GM19238 (cell line): ENCODE measurements at regions not wholly inside any gene's neighbourhood (a gene's known extent, or its start where the extent isn't known, plus 50 kb on each side); places are given as distances from the start of the nearest gene placed in this dataset.
A peak's percentile ranks its signal among the peaks of the same experiment; 100 is the strongest.
"Not testable (repeated sequence)": the region's sequence is repeated elsewhere in the genome, so short reads cannot be mapped to it uniquely, and the experiment has no call there.

Experiments used
- DNase-seq: peaks from one replicate; pipeline ENCODE4 v3.0.0; 2011; ENCODE audit warnings: low spot score; ENCODE audit not compliant: insufficient read length

DNA sequence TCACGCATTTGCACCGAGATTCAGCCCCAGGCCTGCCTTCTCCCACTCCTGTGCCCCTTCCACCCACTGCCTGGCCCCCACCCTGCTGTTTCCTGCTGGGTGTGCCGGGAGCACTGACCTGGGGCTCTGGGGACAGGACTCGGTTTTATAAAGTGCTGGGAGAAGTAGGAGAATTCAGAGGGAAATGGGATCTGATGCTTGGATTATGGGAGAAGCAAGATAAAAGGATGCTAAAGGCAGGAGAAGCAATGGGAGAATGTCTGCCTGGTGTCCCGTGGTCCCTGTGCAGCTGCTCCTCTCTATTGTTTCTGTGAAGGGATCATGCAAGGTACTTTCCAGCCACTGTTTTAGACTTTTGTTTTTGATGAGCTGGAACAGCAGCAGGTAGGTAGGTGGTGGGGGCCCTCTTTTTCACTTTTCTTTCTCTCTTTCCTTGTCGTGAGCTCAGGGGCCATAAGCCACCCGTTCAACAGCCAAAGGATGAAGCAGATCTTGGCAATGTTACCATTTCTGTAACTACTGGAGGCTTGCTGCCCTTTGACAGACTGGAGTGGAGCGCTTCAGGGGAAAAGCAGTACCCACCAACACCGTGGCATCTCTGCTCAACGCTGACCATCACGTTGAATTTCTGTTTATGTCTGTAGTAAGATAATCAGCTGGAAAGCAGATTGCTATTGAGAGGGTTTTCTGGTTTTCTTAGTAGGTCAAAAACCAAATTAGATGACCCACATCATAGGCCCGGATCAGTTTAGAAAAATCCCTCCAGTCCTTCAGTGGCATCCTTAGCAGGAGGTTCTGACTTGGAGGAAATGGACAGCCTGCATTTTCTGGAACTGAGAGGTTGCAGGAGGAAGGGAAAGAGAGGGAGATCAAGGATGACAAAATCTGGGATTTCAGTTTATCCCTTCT, 63.8 kb upstream of the ENPP6 start:
- no peak for DNase-seq

DNA sequence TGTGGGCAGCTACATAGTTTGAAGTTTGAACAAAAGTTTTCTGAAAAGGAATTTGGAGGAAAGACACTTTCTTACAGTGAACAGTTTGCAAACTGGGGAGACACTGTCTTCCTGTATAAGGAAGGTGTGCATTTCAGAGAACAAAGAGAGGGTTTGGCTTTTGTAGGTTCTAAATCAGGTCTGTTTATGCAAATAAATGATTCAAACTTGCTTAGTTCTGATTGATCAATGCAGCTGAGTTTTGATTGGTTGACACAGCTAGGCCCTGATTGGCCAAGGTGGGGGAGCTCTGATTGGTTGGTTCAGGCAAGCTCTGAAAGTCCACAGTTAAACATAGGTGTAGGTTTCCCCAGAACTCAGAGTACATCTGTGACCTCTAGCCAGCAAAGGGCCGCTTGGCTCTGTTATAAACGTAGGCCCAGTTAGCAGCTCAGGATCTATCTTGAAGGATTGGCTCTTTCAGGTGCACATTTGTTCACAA, 63.0 kb upstream of the ENPP6 start:
- peak; percentile 61 for DNase-seq

DNA sequence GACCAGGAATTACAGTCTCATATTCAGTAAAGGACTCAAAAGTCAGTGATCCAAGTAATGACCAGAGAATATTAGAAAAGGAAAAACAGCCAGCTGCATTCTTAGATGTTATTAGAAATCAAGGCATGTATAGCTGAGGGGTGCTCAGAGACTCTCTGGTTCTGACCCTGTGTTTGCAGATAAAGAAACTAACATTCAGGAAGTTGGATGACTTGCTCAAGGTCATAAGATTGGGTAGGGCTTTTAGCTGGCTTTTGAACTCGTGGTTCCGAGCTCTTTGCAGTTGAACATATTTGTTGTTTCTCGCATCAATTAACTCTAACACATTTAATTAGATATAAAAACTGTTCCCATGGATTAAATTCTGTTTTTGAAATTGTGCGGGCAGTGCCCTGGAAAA, 62.5 kb upstream of the ENPP6 start:
- no peak for DNase-seq

DNA sequence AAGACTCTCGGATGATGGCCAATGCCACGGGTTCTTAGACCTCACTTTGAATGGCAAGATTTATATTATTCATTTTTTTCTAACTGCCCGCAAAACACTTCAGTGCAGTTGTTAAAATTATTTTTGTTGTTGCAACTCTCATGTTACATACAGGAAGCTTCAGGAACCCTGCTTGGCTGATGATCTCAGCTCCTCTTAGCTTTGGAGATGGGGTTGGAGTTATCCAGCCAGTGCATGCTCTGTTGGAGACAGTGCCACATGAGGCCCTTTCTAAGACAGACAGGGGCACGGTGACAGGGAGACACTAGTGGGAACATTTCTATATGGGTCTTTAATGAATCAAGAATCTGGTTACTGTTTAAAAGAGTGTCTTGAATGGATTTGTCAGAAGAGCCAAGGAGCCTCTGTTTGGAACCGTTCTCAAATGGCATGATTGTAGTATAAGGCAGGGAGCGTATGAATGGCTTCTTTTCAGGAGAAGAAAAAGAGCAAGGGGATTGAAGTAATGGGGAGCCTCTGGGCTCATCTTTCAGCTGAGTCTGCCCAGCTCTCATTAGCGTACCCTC, 61.9 kb upstream of the ENPP6 start:
- no peak for DNase-seq

DNA sequence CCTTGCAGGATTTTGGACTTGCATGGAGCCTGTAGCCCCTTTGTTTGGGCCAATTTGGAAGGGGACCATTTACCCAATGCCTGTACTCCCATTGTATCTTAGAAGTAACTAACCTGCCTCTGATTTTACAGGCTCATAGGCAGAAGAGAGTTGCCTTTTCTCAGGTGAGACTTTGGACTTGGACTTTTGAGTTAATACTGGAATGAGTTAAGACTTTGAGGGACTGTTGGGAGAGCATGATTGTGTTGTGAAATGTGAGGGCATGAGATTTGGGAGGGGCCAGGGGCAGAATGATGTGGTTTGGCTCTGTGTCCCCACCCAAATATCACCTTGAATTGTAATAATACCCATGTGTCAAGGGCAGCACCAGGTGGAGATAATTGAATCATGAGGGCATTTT, 60.1 kb upstream of the ENPP6 start:
- not testable (repeated sequence) for DNase-seq

DNA sequence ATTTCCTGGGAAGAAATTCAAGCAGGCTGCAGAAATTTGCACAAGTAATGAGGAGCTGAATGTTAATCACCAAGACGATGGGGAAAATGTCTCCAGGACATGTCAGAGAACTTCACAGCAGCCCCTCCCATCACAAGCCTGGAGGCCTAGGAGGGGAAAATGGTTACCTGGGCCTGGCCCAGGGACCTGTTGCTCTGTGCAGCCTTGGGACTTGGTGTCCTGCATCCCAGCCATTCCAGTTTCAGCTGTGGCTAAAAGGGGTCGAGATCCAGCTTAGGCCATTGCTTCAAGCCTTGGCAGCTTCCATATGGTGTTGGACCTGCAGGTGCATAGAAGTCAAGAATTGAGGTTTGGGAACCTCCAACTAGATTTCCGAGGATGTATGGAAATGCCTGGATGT, 59.3 kb upstream of the ENPP6 start:
- not testable (repeated sequence) for DNase-seq

DNA sequence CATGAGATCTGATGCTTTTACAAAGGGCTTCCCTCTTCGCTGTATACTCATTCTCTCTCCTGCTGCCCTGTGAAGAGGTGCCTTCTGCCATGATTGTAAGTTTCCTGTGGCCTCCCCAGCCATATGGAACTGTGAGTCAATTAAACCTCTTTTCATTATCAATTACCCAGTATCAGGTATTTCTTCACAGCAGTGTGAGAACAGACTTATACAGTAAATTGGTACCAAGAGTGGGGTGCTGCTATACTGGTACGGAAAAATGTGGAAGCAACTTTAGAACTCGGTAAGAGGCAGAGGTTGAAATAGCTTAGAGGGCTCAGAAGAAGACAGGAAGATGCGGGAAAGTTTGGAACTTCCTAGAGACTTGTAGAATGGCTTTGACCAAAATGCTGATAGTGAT, 58.7 kb upstream of the ENPP6 start:
- DNase-seq = not testable (repeated sequence)

DNA sequence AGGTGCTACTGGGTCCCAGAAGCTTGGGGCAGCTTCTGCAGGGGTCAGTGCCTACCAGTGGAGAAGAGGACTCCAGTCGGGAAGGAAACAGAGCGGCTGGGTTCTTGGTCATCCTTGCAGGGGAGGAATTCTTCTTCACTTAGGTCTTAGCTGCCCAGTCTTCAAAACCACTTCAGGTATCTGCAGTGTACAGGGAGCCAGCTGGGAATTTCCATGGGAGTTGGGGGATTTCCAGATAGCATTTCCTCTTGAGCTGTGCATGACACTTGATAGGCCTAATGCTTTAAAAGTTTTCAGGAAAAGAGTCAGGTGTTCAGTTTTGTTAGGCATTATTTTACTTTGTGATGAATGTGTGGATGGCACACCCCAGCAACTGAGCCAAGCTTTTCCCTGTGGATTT, 58.1 kb upstream of the ENPP6 start:
- no peak for DNase-seq

DNA sequence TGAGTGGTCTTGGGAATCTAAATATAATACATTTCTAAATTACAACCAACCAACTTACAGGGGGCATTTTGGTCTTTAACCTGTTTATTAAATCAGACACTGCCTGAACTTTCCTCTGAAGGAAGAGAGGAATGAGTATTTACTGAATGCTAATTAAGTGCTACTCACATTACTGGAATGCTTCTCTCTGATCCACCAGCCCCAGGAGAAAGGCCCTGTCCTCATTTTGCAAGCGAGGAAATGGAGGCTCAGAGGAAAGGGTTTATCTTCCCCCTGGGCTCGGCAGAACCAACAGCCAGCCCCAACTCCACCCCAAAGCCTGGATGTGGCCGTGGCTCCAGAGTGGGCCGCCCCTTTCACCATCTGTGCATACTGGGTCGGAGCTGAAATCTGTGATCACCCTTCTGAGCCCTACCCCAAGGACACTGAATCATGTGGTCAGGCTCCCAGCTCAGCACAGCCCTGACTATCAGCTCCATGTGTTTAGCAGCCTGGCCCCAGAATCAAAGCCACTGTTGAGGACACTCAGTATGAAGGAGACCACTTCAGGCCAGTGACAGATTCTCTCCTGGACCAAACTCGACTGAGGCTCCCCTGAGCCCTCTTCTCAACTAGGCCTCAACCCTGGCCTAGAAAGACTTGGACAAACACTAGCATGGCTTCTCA, 56.7 kb upstream of the ENPP6 start:
- no peak for DNase-seq

DNA sequence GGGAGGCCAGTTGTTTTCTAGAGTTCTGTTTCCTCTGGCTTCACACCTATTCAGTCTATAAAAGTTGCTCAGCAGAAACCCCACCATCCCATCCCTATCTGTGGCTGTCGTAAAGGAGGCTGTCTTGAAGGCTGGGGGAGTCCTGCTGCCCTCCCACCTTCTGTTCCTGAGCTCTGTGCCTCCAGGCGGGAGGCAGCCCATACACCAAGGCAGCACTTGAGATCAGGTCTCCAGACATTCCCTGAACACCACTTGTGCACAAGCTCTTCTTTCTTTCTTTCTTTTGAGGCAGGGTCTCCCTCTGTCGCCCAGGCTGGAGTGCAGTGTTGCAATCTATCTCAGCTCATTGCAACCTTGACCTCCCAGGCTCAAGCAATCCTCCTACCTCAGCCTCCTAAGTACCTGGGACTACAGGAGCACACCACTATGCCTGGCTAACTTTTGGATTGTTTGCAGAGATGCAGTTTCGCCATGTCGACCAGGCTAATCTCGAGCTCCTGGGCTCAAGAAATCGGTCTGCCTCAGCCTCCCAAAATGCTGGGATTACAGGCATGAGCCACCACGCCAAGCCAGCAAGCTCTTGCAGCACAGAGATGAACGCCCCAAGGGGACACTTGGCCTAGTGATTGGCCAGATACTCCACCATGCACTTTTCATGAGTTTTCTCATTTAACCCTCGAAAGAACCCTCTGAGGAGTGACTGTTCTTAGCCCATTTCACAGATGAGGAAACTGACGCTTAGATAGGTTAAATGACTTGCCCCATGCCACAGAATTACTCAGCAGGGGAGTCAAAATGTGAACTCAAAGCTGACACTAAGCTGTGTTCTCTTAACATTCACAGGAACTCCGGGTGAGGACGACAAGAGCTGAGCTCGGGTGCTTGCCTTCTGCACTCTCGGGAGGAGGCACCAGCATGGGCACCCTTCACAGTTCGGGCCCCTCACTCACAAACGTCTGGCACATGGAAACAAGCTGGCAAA, 55.8 kb upstream of the ENPP6 start:
- DNase-seq = no peak

DNA sequence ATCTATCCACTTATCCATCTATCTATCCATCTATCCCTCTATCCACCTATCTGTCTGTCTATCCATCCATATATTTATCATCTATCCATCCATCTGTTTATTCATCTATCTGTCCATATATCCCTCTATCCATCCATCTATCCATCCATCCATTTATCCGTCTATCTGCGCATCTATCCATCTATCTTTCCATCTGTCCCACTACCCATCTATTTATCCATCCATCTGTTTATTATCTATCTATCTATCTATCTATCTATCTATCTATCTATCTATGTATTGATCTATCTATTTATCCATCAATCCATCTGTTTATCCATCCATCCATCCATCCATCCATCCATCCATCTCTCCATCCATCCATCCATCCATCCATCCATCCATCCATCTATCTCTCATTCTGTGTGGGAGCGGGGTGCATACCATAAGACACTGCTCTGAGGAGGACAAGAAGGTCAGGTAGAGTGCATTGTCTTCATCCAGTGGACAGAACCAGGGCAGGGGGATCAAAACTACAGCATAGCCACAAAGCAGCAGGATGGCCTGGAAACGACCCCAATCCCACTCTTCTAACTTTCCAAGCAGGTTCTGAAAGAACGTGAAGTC, 53.2 kb upstream of the ENPP6 start:
- no peak for DNase-seq

DNA sequence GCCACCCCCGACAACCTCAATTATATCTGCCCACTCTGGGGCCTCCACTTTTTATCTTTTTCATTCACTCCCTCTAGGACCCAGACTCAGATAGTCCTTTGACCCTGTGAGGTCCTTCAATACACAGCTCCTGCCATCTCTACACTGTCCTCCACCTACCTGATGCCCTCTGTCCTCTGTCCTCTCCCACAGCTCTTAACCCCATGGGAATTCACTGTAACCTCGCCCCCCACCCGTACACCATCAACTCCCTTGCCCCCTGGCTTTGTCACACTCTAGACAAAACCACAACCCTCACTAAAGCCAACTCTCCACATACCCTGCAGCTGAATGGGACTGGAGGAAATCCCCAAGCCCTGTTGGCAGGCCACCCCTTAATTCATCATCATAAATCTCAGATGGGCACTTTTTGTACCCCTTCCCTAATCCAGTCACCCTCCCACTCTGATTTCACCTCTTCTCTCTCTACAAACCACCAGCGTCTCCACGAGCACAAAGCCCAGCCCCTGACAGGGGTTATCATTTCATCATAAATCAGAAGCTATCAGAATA, 52.3 kb upstream of the ENPP6 start:
- no peak for DNase-seq

DNA sequence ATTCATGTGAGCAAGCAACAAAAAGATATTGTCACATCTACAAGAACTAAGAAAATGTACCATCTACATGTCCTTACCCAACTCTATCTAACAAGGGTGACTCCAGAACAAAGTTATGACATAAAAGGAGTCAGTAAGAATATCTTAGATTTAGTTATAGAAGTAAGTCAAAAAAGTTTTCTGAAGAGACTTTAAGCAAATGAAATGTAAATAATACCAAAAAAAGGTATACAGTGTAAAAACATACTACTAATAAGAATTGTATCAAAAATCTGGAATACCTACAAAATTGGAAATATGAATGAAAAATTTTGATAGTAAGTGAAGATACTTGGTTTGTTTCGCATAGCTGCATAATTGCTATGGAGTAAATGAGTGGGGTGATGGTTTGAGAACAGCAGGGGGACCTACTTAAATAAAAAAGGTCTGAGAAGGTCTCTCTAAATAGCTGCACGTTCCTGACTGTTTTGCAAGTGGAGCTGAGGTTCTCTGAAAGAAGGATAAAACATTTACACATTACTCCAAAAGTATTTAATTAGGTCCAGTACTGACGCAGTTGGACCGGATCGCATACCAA, 51.0 kb upstream of the ENPP6 start:
- no peak for DNase-seq

DNA sequence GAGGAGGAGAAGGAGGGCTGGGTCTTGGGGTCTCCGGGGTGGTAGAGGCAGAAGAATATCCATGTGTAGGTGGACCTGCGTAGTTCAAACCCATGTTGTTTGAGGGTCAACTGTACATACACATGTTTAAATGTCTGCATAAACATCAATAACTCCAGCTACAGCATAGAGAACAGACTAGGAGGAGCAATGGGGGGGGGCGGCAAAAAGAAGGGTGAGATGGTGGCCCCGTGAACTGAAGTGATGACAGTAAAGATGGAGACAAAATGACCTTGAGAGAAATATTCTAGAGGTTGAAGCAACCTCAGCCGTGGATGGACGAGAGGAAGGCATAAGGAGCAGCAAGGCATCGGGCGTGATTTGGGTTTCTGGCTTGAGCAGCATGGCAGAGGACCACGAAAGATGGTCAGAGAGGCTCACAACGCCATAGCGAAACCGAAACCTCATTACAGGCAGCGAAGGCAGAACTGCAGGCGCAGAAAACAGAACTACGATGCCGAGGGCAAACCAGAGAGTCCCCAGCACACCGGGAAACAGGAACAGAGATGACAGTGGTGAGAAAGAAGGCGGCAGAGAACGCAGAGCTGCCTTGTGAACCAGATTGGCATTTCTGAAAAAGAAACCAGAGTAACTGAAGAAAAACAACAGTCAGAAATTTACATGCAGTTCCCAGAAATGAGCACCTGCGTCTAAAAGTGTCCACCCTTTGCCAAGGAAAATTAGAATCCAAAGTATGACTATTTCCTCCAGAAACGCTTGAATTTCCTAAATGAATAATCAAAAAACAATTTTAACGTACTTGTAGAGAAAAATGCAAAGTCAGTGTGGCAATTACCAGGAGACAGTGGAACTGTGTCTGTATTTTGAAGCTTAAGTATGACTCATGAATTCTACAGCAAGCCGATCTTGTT, 50.3 kb upstream of the ENPP6 start:
- peak; percentile 65 for DNase-seq
